ENCODE measurements at regions not wholly inside any gene's neighbourhood (a gene's known extent, or its start where the extent isn't known, plus 50 kb on each side); places are given as distances from the start of the nearest gene placed in this dataset.
"Not testable (repeated sequence)": the region's sequence is repeated elsewhere in the genome, so short reads cannot be mapped to it uniquely, and the experiment has no call there.

DNA sequence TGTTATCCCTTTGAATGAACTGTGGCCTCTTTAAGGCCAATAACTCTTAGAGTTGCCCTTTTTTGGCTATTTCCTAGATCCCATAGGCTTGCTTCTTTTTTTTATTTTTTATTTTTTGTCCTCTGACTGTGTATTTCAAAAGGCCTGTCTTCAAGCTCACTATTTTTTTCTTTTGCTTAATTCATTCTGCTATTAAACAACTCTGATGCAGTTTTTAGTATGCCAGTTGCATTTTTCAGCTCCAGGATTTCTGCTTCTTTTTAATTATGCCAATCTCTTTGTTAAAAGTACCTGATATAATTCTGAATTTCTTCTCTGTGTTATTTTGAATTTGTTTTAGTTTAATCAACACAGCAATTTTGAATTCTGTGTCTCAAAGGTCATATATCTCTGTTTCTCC lies 912.1 kb downstream of the PLOD2 start:
- no peaks in the 10 kb centered on the region for H3K79me2 ChIP-seq (ENCODE audit: insufficient read depth, low read length)
- H3K9ac ChIP-seq (ENCODE audit: insufficient read depth, low read length, poor library complexity, severe bottlenecking): no peak overlapping the region
- H3K36me3 ChIP-seq (replicated peaks in 1 of 2; ENCODE audit: control insufficient read depth in 1 of 2, insufficient read depth in 2 of 2, low read length in 2 of 2): no peaks in the 10 kb centered on the region
- no peak overlapping the region for H3K27ac Mint-ChIP-seq
- H3K36me3 Mint-ChIP-seq: no peaks in the 10 kb centered on the region
- intact Hi-C loops (cut with micrococcal nuclease): no loop called here
- no peak overlapping the region for H3K4me2 ChIP-seq (replicated peaks; ENCODE audit: extremely low read depth, low read length, poor library complexity, severe bottlenecking)
- H2AFZ ChIP-seq (ENCODE audit: insufficient read depth, low read depth, low read length, poor library complexity, severe bottlenecking): no peak overlapping the region
- no peak overlapping the region for H3K27ac ChIP-seq (ENCODE audit: low read depth in 1 of 2, low read length in 2 of 2)
- H3K4me1 Mint-ChIP-seq: no peaks in the 10 kb centered on the region
- H3K9me3 ChIP-seq (replicated peaks in 1 of 2; ENCODE audit: control insufficient read depth in 1 of 2, insufficient read depth in 1 of 2, low read length in 2 of 2): peaks cover 15 to 23% of the 10 kb centered on the region in 2 donors
- H3K27me3 ChIP-seq (ENCODE audit: control insufficient read depth in 2 of 2, insufficient read depth in 2 of 2, low read length in 2 of 2): no peaks in the 10 kb centered on the region
- no peak overlapping the region for H3K4me3 Mint-ChIP-seq
- H4K20me1 ChIP-seq (ENCODE audit: insufficient read depth, low read length): no peaks in the 10 kb centered on the region
- H3K9me3 Mint-ChIP-seq: peaks cover 5 to 36% (median 10%) of the 10 kb centered on the region in 7 donors
- DNase-seq: no peak
- H3K4me3 ChIP-seq (replicated peaks in 1 of 3; ENCODE audit: low read depth in 2 of 3, low read length in 3 of 3): no peak overlapping the region
- TF ChIP-seq, protein P1, sequence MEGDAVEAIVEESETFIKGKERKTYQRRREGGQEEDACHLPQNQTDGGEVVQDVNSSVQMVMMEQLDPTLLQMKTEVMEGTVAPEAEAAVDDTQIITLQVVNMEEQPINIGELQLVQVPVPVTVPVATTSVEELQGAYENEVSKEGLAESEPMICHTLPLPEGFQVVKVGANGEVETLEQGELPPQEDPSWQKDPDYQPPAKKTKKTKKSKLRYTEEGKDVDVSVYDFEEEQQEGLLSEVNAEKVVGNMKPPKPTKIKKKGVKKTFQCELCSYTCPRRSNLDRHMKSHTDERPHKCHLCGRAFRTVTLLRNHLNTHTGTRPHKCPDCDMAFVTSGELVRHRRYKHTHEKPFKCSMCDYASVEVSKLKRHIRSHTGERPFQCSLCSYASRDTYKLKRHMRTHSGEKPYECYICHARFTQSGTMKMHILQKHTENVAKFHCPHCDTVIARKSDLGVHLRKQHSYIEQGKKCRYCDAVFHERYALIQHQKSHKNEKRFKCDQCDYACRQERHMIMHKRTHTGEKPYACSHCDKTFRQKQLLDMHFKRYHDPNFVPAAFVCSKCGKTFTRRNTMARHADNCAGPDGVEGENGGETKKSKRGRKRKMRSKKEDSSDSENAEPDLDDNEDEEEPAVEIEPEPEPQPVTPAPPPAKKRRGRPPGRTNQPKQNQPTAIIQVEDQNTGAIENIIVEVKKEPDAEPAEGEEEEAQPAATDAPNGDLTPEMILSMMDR (IDR thresholded peaks at IDR 0.05): no peak
- no peaks in the 10 kb centered on the region for H3K4me1 ChIP-seq (ENCODE audit: control insufficient read depth in 1 of 2, insufficient read depth in 2 of 2, low read length in 2 of 2)
- H3K27me3 Mint-ChIP-seq (ENCODE audit: low read depth in 3 of 3): no peaks in the 10 kb centered on the region

DNA sequence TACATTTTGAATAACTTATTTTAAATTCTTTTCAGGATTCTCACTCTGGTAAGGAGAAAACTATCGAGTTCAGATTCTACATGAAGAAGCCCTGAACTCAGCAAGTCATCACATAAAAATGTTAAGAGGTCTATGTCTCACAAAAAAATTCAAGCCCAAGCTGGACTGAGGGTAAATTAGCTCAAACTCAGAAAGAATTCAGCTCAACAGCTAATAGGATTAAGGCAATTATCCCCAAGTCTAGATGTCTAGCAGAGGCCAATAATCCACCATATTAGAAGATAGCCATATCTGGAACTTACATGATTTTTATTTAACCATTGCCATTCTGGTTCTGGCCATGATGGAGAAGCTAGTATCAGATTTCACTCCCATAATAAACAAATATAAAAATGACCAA lies 909.7 kb downstream of the PLOD2 start:
- no peak overlapping the region for H3K9ac ChIP-seq (ENCODE audit: insufficient read depth, low read length, poor library complexity, severe bottlenecking)
- H3K4me2 ChIP-seq (replicated peaks; ENCODE audit: extremely low read depth, low read length, poor library complexity, severe bottlenecking): no peak overlapping the region
- no peak overlapping the region for H2AFZ ChIP-seq (ENCODE audit: insufficient read depth, low read depth, low read length, poor library complexity, severe bottlenecking)
- no CpG with 5 or more reads among the region's 1 CpG for WGBS (ENCODE audit: insufficient coverage)
- H3K4me3 ChIP-seq (replicated peaks in 1 of 3; ENCODE audit: low read depth in 2 of 3, low read length in 3 of 3): no peak overlapping the region
- H3K27ac Mint-ChIP-seq: no peak overlapping the region
- H3K9me3 ChIP-seq (replicated peaks in 1 of 2; ENCODE audit: control insufficient read depth in 1 of 2, insufficient read depth in 1 of 2, low read length in 2 of 2): peaks cover 12 to 23% of the 10 kb centered on the region in 2 donors
- TF ChIP-seq, protein P1 (IDR thresholded peaks at IDR 0.05): no peak
- intact Hi-C loops (cut with micrococcal nuclease): no loop called here
- no peaks in the 10 kb centered on the region for H3K79me2 ChIP-seq (ENCODE audit: insufficient read depth, low read length)
- no peak for DNase-seq
- no peaks in the 10 kb centered on the region for H3K36me3 ChIP-seq (replicated peaks in 1 of 2; ENCODE audit: control insufficient read depth in 1 of 2, insufficient read depth in 2 of 2, low read length in 2 of 2)
- H3K4me1 ChIP-seq (ENCODE audit: control insufficient read depth in 1 of 2, insufficient read depth in 2 of 2, low read length in 2 of 2): no peaks in the 10 kb centered on the region
- no peaks in the 10 kb centered on the region for H3K27me3 ChIP-seq (ENCODE audit: control insufficient read depth in 2 of 2, insufficient read depth in 2 of 2, low read length in 2 of 2)
- H3K27ac ChIP-seq (ENCODE audit: low read depth in 1 of 2, low read length in 2 of 2): no peak overlapping the region
- peaks cover 3 to 30% (median 10%) of the 10 kb centered on the region in 7 donors for H3K9me3 Mint-ChIP-seq
- no peak overlapping the region for H3K4me3 Mint-ChIP-seq
- H3K27me3 Mint-ChIP-seq (ENCODE audit: low read depth in 3 of 3): no peaks in the 10 kb centered on the region
- no peaks in the 10 kb centered on the region for H3K36me3 Mint-ChIP-seq
- no peaks in the 10 kb centered on the region for H4K20me1 ChIP-seq (ENCODE audit: insufficient read depth, low read length)
- H3K4me1 Mint-ChIP-seq: no peaks in the 10 kb centered on the region

DNA sequence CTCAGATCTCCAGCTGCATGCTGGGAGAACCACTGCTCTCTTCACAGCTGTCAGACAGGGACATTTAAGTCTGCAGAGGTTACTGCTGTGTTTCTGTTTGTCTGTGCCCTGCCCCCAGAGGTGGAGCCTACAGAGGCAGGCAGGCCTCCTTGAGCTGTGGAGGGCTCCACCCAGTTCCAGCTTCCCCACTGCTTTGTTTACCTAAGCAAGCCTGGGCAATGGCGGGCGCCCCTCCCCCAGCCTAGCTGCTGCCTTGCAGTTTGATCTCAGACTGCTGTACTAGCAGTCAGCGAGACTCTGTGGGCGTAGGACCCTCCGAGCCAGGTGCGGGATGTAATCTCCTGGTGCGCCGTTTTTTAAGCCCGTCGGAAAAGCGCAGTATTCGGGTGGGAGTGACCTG lies 903.0 kb downstream of the PLOD2 start:
- H2AFZ ChIP-seq (ENCODE audit: insufficient read depth, low read depth, low read length, poor library complexity, severe bottlenecking); H3K4me1 Mint-ChIP-seq; H3K36me3 Mint-ChIP-seq; H3K4me1 ChIP-seq (ENCODE audit: control insufficient read depth in 1 of 2, insufficient read depth in 2 of 2, low read length in 2 of 2); H3K4me2 ChIP-seq (replicated peaks; ENCODE audit: extremely low read depth, low read length, poor library complexity, severe bottlenecking); H3K27me3 Mint-ChIP-seq (ENCODE audit: low read depth in 3 of 3); intact Hi-C loops (cut with micrococcal nuclease); H3K36me3 ChIP-seq (replicated peaks in 1 of 2; ENCODE audit: control insufficient read depth in 1 of 2, insufficient read depth in 2 of 2, low read length in 2 of 2); H3K27ac Mint-ChIP-seq; H3K27ac ChIP-seq (ENCODE audit: low read depth in 1 of 2, low read length in 2 of 2); H3K79me2 ChIP-seq (ENCODE audit: insufficient read depth, low read length); H3K27me3 ChIP-seq (ENCODE audit: control insufficient read depth in 2 of 2, insufficient read depth in 2 of 2, low read length in 2 of 2); H3K4me3 ChIP-seq (replicated peaks in 1 of 3; ENCODE audit: low read depth in 2 of 3, low read length in 3 of 3); DNase-seq; H4K20me1 ChIP-seq (ENCODE audit: insufficient read depth, low read length); H3K4me3 Mint-ChIP-seq; H3K9ac ChIP-seq (ENCODE audit: insufficient read depth, low read length, poor library complexity, severe bottlenecking): not testable (repeated sequence)
- WGBS (ENCODE audit: insufficient coverage): 82% methylated on average over 5 of the region's 12 CpGs
- H3K9me3 ChIP-seq (replicated peaks in 1 of 2; ENCODE audit: control insufficient read depth in 1 of 2, insufficient read depth in 1 of 2, low read length in 2 of 2): peaks cover 0 to 16% of the 10 kb centered on the region in 2 donors
- peaks cover 4 to 22% (median 13%) of the 10 kb centered on the region in 7 donors for H3K9me3 Mint-ChIP-seq

Data from CD14-positive monocyte (primary cell).